OCI-LY1 (cell line): ENCODE measurements at regions not wholly inside any gene's neighbourhood (a gene's known extent, or its start where the extent isn't known, plus 50 kb on each side); places are given as distances from the start of the nearest gene placed in this dataset.

Experiments used
- EZH2 ChIP-seq: fragments of 200-600 bp; sonication (generic), shearing (Covaris generic); IDR thresholded peaks from 2 replicates; pipeline ENCODE4 v1.8.0; 2017; ENCODE audit warnings: borderline replicate concordance, mixed run types, mild to moderate bottlenecking, antibody characterized with exemption, low read length, moderate library complexity, mixed read lengths
- TF ChIP-seq, protein P1 (sequence below): fragments of 200-600 bp; sonication (generic), shearing (Covaris generic); IDR thresholded peaks from 2 replicates; pipeline ENCODE4 v1.5.1; 2017; ENCODE audit warnings: mild to moderate bottlenecking, antibody characterized with exemption, low read length, moderate library complexity, mixed read lengths

DNA sequence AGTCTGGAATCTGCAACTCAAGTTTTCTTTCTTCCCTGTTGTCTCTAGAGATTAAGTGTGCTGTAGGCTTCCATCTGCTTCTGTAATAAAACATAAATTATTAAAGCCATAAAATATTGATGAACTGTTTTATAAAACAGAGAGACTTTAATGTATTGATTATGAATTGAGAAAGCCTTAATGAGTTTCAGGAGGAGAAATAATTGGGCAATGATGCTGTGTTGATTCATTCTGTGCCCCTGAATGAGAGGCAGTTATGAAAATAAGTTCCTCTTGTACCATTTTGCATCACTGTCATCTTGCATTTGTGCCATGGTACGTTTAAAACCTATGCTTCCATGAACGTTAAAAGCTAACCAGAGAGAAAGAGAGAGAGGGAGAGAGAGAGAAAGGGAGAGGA, 194.1 kb upstream of the LARGE1 start:
- TF ChIP-seq, protein P1, sequence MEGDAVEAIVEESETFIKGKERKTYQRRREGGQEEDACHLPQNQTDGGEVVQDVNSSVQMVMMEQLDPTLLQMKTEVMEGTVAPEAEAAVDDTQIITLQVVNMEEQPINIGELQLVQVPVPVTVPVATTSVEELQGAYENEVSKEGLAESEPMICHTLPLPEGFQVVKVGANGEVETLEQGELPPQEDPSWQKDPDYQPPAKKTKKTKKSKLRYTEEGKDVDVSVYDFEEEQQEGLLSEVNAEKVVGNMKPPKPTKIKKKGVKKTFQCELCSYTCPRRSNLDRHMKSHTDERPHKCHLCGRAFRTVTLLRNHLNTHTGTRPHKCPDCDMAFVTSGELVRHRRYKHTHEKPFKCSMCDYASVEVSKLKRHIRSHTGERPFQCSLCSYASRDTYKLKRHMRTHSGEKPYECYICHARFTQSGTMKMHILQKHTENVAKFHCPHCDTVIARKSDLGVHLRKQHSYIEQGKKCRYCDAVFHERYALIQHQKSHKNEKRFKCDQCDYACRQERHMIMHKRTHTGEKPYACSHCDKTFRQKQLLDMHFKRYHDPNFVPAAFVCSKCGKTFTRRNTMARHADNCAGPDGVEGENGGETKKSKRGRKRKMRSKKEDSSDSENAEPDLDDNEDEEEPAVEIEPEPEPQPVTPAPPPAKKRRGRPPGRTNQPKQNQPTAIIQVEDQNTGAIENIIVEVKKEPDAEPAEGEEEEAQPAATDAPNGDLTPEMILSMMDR, result no peak
- TF ChIP-seq EZH2, result no peak
